HepG2 (cell line): ENCODE measurements at regions not wholly inside any gene's neighbourhood (a gene's known extent, or its start where the extent isn't known, plus 50 kb on each side); places are given as distances from the start of the nearest gene placed in this dataset.

Experiments used
- ATAC-seq: fragments of 200-7000 bp; cut with Tn5 transposase; 3 replicates; pipeline ENCODE4 v1.9.1; 2020; ENCODE audit warnings: mild to moderate bottlenecking, moderate library complexity
- BruUV-seq: library from RNA; stranded (reverse); fragments of 400-500 nt; replicated peaks from 2 replicates; lab custom pipeline; 2021; lab: Mats Ljungman, UMichigan
- CTCF ChIA-PET: fragments of 300-600 bp; formaldehyde crosslinking; extraction: SDS; loops from one replicate; lab custom pipeline; 2021; ENCODE audit warnings: low total read pairs, inconsistent platforms, low intra/inter-chr PET ratio; lab: Yijun Ruan, JAX
- POLR2A ChIA-PET: fragments of 350-600 bp; sonication (Branson Sonifier 250); formaldehyde crosslinking; loops from one replicate; lab custom pipeline; 2020; ENCODE audit warnings: antibody characterized with exemption, inconsistent platforms; lab: Yijun Ruan, JAX
- DNase-seq: peaks from one replicate; pipeline ENCODE4 v3.0.0-alpha.2; 2015; ENCODE audit warnings: low spot score
- FAIRE-seq: peaks from 3 replicates; lab custom pipeline; 2011; peaks lifted over from hg19 to GRCh38; lab: Jason Lieb, UNC
- H2AFZ ChIP-seq: one replicate; pipeline ENCODE4 v1.6.1; 2011; ENCODE audit warnings: low read length, inconsistent platforms
- H3K27ac ChIP-seq: fragments of 300-600 bp; 3 replicates; pipeline ENCODE4 v1.8.0; 2011; ENCODE audit warnings: mixed run types, mild to moderate bottlenecking, mixed read lengths, low read length, inconsistent platforms; ENCODE audit not compliant: insufficient read depth; ENCODE audit errors: extremely low read length
- H3K27me3 ChIP-seq, 2 experiments: fragments of 200-600 bp in 1 of 2; 2 replicates in 1 of 2; 3 replicates in 1 of 2; pipeline versions ENCODE4 v1.6.0 to v1.8.0; 2011; ENCODE audit warnings: low read length in 2 of 2, mild to moderate bottlenecking in 2 of 2, moderate library complexity in 2 of 2, inconsistent platforms in 1 of 2; ENCODE audit not compliant: insufficient read depth in 2 of 2, control insufficient read depth in 1 of 2
- H3K36me3 ChIP-seq, 2 experiments: fragments of 200-600 bp in 1 of 2; replicated peaks in 1 of 2; 2 replicates in 1 of 2; 3 replicates in 1 of 2; pipeline versions ENCODE4 v1.5.1 to v1.8.0; 2011; ENCODE audit warnings: low read length in 2 of 2, inconsistent platforms in 1 of 2; ENCODE audit not compliant: insufficient read depth in 2 of 2, control insufficient read depth in 1 of 2
- H3K4me1 ChIP-seq: 2 replicates; pipeline ENCODE4 v1.5.1; 2012; ENCODE audit warnings: low read length, inconsistent platforms; ENCODE audit not compliant: insufficient read depth
- H3K4me2 ChIP-seq: 2 replicates; pipeline ENCODE4 v1.6.0; 2011; ENCODE audit warnings: low read depth, low read length, inconsistent platforms
- H3K4me3 ChIP-seq, 3 experiments: fragments of 200-600 bp in 1 of 3; sonication (generic), shearing (Covaris generic) in 1 of 3; replicated peaks in 1 of 3; 2 replicates each; pipeline ENCODE4 v1.5.1; 2011 to 2016; ENCODE audit warnings: low read length in 3 of 3, inconsistent platforms in 2 of 3, low read depth in 2 of 3, mild to moderate bottlenecking in 2 of 3, control low read depth in 1 of 3, mixed read lengths in 1 of 3; ENCODE audit not compliant: insufficient read depth in 1 of 3
- H3K79me2 ChIP-seq: one replicate; pipeline ENCODE4 v1.6.1; 2011; ENCODE audit warnings: low read length, inconsistent platforms; ENCODE audit not compliant: insufficient read depth
- H3K9ac ChIP-seq: 2 replicates; pipeline ENCODE4 v1.6.0; 2011; ENCODE audit warnings: mild to moderate bottlenecking, low read depth, low read length, inconsistent platforms; ENCODE audit not compliant: insufficient read depth
- H3K9me3 ChIP-seq: 2 replicates; pipeline ENCODE4 v1.5.1; 2012; ENCODE audit warnings: mild to moderate bottlenecking, low read length
- H4K20me1 ChIP-seq: 2 replicates; pipeline ENCODE4 v1.6.0; 2011; ENCODE audit warnings: inconsistent platforms, mild to moderate bottlenecking, low read length, moderate library complexity; ENCODE audit not compliant: insufficient read depth
- MEIS2 ChIP-seq: sonication (generic); formaldehyde crosslinking; IDR thresholded peaks from 2 replicates; pipeline ENCODE4 v1.9.0; 2021; ENCODE audit warnings: mild to moderate bottlenecking, missing genetic modification reagents
- MTA3 ChIP-seq: sonication (generic); formaldehyde crosslinking; IDR thresholded peaks from 2 replicates; pipeline ENCODE4 v1.4.0; 2020; ENCODE audit warnings: missing genetic modification reagents
- PRDM4 ChIP-seq: sonication (generic); formaldehyde crosslinking; IDR thresholded peaks from 2 replicates; pipeline ENCODE4 v1.9.0; 2021; ENCODE audit warnings: missing genetic modification reagents, borderline replicate concordance
- TBX2 ChIP-seq: sonication (generic); formaldehyde crosslinking; IDR thresholded peaks from 2 replicates; pipeline ENCODE4 v1.5.0; 2020; ENCODE audit warnings: missing genetic modification reagents, mild to moderate bottlenecking, borderline replicate concordance
- ZNF382 ChIP-seq: sonication (generic); formaldehyde crosslinking; IDR thresholded peaks from 2 replicates; pipeline ENCODE4 v1.5.0; 2020; ENCODE audit warnings: missing genetic modification reagents, mild to moderate bottlenecking, borderline replicate concordance
- ZNF550 ChIP-seq: sonication (generic); formaldehyde crosslinking; IDR thresholded peaks from 2 replicates; pipeline ENCODE4 v1.4.0; 2020; ENCODE audit warnings: mild to moderate bottlenecking, missing genetic modification reagents, borderline replicate concordance
- ZNF672 ChIP-seq: sonication (generic); formaldehyde crosslinking; IDR thresholded peaks from 2 replicates; pipeline ENCODE4 v1.8.1; 2022; ENCODE audit warnings: missing genetic modification reagents
- ZNF780A ChIP-seq: sonication (generic); formaldehyde crosslinking; IDR thresholded peaks from 2 replicates; pipeline ENCODE4 v1.8.0; 2022; ENCODE audit warnings: mild to moderate bottlenecking, missing genetic modification reagents, moderate library complexity
- WGBS: methylation state at CpG from one replicate; pipeline ENCODE4 v1.1.6; 2017; ENCODE audit warnings: low lambda C conversion rate; 5-methylcytosine and 5-hydroxymethylcytosine counted together
- in situ Hi-C: cut with HindIII; loops from 2 replicates; pipeline ENCODE4 v1.10.0; 2017; ENCODE audit warnings: low pct_unique_long_range_greater_than_20kb; ENCODE audit not compliant: extremely low pct_ligation_motif_present
- intact Hi-C: fragments of 100-400 bp; cut with micrococcal nuclease; formaldehyde crosslinking; loops from one replicate; pipeline ENCODE4 v1.10.0; 2022; ENCODE audit not compliant: unreplicated experiment
- TF ChIP-seq, protein P1 (sequence below): sonication (generic); formaldehyde crosslinking; IDR thresholded peaks from 2 replicates; pipeline ENCODE4 v1.8.0; 2022; ENCODE audit warnings: mild to moderate bottlenecking, missing genetic modification reagents; ENCODE audit not compliant: insufficient replicate concordance

DNA sequence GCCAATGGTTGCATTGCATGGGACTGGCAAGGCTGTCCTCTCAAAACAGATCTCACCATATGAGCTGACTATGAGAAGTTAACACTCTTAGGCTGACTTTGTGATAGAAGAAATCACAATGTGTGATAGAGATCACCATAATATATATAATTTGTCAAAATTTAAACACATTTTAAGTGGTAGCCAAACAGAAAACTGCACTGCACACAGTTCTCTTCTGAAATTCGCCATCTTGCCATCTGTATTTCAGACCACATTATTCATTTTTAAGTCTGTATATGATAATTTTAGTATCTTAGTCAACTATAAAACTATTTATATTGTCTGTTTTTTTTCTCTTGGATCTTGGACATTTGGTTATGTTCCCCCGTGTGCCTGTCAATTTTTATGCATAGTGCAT, 374.7 kb downstream of the AJAP1 start:
- TF ChIP-seq ZNF672 (CRISPR knock-in tag), result no peak
- TF ChIP-seq TBX2 (CRISPR knock-in tag), result no peak
- no peak for TF ChIP-seq ZNF550 (CRISPR knock-in tag)
- TF ChIP-seq ZNF382 (CRISPR knock-in tag), result no peak
- TF ChIP-seq MTA3 (CRISPR knock-in tag), result no peak
- no peak for TF ChIP-seq ZNF780A (CRISPR knock-in tag)
- TF ChIP-seq MEIS2 (CRISPR knock-in tag), result no peak
- TF ChIP-seq, protein P1, sequence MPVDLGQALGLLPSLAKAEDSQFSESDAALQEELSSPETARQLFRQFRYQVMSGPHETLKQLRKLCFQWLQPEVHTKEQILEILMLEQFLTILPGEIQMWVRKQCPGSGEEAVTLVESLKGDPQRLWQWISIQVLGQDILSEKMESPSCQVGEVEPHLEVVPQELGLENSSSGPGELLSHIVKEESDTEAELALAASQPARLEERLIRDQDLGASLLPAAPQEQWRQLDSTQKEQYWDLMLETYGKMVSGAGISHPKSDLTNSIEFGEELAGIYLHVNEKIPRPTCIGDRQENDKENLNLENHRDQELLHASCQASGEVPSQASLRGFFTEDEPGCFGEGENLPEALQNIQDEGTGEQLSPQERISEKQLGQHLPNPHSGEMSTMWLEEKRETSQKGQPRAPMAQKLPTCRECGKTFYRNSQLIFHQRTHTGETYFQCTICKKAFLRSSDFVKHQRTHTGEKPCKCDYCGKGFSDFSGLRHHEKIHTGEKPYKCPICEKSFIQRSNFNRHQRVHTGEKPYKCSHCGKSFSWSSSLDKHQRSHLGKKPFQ (CRISPR knock-in tag), result no peak
- TF ChIP-seq PRDM4 (CRISPR knock-in tag), result no peak
- POLR2A ChIA-PET, result no interaction called here
- BruUV-seq, result no TSS peak
- Histone ChIP-seq H3K9me3 (peaks cover 49% of the 10 kb centered on the region), H3K27ac (no peak overlapping the region), H3K9ac (no peak overlapping the region), H3K4me1 (no peaks in the 10 kb centered on the region), H3K27me3 (no peaks in the 10 kb centered on the region), H3K36me3 (no peaks in the 10 kb centered on the region), H2AFZ (no peak overlapping the region), H3K4me3 (no peak overlapping the region), H3K4me2 (no peak overlapping the region), H3K79me2 (no peaks in the 10 kb centered on the region), H4K20me1 (no peaks in the 10 kb centered on the region)
- DNase-seq (no peak), ATAC-seq (no peak), FAIRE-seq (no peak)
- 0% methylated on average over 2 of the region's 2 CpGs for WGBS
- CTCF ChIA-PET, result no interaction called here
- intact Hi-C loops (no loop called here), in situ Hi-C loops (no loop called here)
